ENCODE measurements at regions not wholly inside any gene's neighbourhood (a gene's known extent, or its start where the extent isn't known, plus 50 kb on each side); places are given as distances from the start of the nearest gene placed in this dataset.

DNA sequence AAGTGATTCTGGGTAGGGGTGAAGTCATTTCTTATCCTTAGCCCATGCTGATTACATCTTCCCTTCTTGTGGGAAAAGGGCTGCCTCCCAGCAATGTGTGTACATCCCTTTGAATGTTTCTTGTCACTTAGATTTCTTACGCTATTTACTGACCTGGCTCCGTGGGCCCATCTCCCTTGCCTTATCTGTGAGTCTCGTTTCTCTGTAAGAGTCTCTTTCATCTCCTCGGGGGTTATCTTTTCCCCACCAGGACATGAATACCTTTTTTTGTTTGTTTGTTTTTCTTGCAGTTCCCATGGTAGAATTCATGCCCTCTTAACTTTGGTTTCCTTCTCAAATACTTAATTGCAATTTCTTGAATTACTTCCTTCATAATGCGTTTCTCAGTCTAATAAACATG is 107.7 kb downstream of the BAMBI start:
- Histone ChIP-seq H3K27ac (ENCODE audit: low read depth, low read length, severe bottlenecking) (peak overlapping the region; percentile 44), H3K36me3 (ENCODE audit: control insufficient read depth, insufficient read depth, low read length) (no peaks in the 10 kb centered on the region), H3K4me1 (ENCODE audit: control insufficient read depth, insufficient read depth, low read length, poor library complexity, severe bottlenecking) (peaks cover 26% of the 10 kb centered on the region), H3K4me3 (ENCODE audit: extremely low read depth, insufficient read depth, low read length, poor library complexity, severe bottlenecking) (no peak overlapping the region), H3K9me3 (ENCODE audit: control insufficient read depth, low read length) (no peaks in the 10 kb centered on the region)
- WGBS, 2 experiments (ENCODE audit: insufficient coverage in 2 of 2): 37 to 39% methylated on average over 2 to 4 of the region's 5 CpGs

DNA sequence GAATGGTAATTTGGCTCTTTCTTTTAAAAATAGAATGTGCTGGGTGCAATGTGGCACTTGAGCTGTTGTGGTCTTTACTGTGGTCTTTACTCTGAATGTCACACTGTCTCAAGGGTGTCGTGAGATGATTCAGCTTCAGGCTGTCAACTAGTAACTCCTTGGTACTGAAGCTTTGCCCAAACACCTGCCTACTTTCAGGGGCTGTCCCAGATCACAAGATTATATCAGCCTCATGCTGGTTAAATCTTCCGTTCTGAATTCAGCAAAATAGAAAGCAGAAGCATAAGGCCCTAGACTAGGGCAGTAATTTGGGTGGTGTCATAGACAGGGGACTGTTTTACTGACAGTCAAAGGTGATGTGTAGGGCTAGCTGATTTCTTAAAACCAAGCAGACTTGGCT is 110.9 kb downstream of the BAMBI start:
- Histone ChIP-seq H3K27ac (ENCODE audit: low read depth, low read length, severe bottlenecking) (no peak overlapping the region), H3K36me3 (ENCODE audit: control insufficient read depth, insufficient read depth, low read length) (no peaks in the 10 kb centered on the region), H3K9me3 (ENCODE audit: control insufficient read depth, low read length) (no peaks in the 10 kb centered on the region), H3K4me1 (ENCODE audit: control insufficient read depth, insufficient read depth, low read length, poor library complexity, severe bottlenecking) (peaks cover 14% of the 10 kb centered on the region), H3K4me3 (ENCODE audit: extremely low read depth, insufficient read depth, low read length, poor library complexity, severe bottlenecking) (no peak overlapping the region)
- WGBS, 2 experiments (ENCODE audit: insufficient coverage in 2 of 2): 100% methylated on average over 2 of the region's 2 CpGs

DNA sequence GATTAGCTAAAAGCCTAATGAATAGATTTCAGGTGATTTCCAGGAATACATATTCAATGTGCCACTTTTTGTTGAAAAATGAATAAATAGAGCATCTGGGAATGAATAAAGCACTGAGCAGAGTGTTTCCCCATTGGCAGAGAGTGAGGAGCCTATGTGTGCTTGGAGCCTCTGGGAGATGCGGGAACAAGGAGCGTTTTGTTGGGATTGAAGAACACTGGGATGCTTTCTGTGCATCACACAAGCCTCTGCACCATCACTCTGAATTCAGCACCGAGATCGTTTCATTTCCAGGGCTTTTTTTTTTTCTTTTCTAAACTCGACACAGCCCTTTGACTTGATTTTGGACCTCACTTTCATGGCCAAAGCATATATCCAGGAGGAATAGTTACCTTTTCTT is 111.4 kb downstream of the BAMBI start:
- H3K27ac ChIP-seq (ENCODE audit: low read depth, low read length, severe bottlenecking): no peak overlapping the region
- H3K9me3 ChIP-seq (ENCODE audit: control insufficient read depth, low read length): no peaks in the 10 kb centered on the region
- no peak overlapping the region for H3K4me3 ChIP-seq (ENCODE audit: extremely low read depth, insufficient read depth, low read length, poor library complexity, severe bottlenecking)
- no peaks in the 10 kb centered on the region for H3K36me3 ChIP-seq (ENCODE audit: control insufficient read depth, insufficient read depth, low read length)
- H3K4me1 ChIP-seq (ENCODE audit: control insufficient read depth, insufficient read depth, low read length, poor library complexity, severe bottlenecking): peaks cover 11% of the 10 kb centered on the region
- WGBS, 2 experiments (ENCODE audit: insufficient coverage in 2 of 2): 91 to 100% methylated on average over 2 to 5 of the region's 5 CpGs

DNA sequence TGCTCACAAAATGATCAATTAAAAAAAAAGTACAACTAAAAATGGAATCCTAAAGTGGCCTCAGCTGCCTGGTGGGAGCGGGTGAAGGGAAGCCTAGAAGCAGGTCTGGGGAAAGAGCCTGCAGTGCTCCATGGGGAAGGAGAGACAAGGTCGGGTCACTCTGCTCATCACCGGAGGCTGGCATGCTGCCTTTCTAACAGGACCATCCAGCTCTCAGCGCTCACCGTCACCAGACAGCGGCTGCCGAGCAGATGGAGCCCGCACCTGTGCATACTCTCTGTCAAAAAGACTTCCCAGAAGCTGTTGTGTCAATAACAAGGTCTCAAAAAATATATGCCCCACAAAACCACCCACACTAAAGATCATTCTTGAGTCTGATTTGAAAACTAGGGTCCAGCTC is 112.8 kb downstream of the BAMBI start:
- no peaks in the 10 kb centered on the region for H3K9me3 ChIP-seq (ENCODE audit: control insufficient read depth, low read length)
- H3K4me1 ChIP-seq (ENCODE audit: control insufficient read depth, insufficient read depth, low read length, poor library complexity, severe bottlenecking): no peaks in the 10 kb centered on the region
- H3K4me3 ChIP-seq (ENCODE audit: extremely low read depth, insufficient read depth, low read length, poor library complexity, severe bottlenecking): no peak overlapping the region
- H3K36me3 ChIP-seq (ENCODE audit: control insufficient read depth, insufficient read depth, low read length): no peaks in the 10 kb centered on the region
- 91 to 92% methylated on average over 8 of the region's 8 CpGs for WGBS, 2 experiments (ENCODE audit: insufficient coverage in 2 of 2)
- H3K27ac ChIP-seq (ENCODE audit: low read depth, low read length, severe bottlenecking): no peak overlapping the region

DNA sequence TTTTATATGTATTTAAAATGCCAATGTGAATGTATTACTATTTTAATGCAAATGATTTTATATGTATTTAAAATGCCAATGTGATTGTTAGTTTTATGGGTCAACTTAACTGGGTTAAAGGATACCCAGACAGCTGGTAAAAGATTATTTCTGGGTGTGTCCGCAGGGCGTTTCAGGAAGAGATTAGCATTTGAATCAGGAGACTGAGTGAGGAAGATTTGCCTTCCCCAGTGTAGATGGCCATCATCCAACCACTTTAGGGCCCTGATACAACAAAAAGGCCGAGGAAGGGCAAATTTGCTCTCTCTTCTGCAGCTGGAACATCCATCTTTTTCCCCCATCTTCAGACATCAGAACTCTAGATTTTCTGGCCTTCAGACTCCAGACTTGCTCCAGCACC is 116.2 kb downstream of the BAMBI start:
- H3K4me1 ChIP-seq (ENCODE audit: control insufficient read depth, insufficient read depth, low read length, poor library complexity, severe bottlenecking): peaks cover 12% of the 10 kb centered on the region
- H3K36me3 ChIP-seq (ENCODE audit: control insufficient read depth, insufficient read depth, low read length): no peaks in the 10 kb centered on the region
- H3K27ac ChIP-seq (ENCODE audit: low read depth, low read length, severe bottlenecking): no peak overlapping the region
- 64 to 71% methylated on average over 1 to 3 of the region's 3 CpGs for WGBS, 2 experiments (ENCODE audit: insufficient coverage in 2 of 2)
- no peaks in the 10 kb centered on the region for H3K9me3 ChIP-seq (ENCODE audit: control insufficient read depth, low read length)
- H3K4me3 ChIP-seq (ENCODE audit: extremely low read depth, insufficient read depth, low read length, poor library complexity, severe bottlenecking): no peak overlapping the region

GRCh38 chr10:28794986-28795385 is 117.7 kb downstream of the BAMBI start:
- Histone ChIP-seq H3K4me1 (ENCODE audit: control insufficient read depth, insufficient read depth, low read length, poor library complexity, severe bottlenecking) (peaks cover 13% of the 10 kb centered on the region), H3K27ac (ENCODE audit: low read depth, low read length, severe bottlenecking) (no peak overlapping the region), H3K4me3 (ENCODE audit: extremely low read depth, insufficient read depth, low read length, poor library complexity, severe bottlenecking) (no peak overlapping the region), H3K36me3 (ENCODE audit: control insufficient read depth, insufficient read depth, low read length) (no peaks in the 10 kb centered on the region), H3K9me3 (ENCODE audit: control insufficient read depth, low read length) (no peaks in the 10 kb centered on the region)
- WGBS, 2 experiments (ENCODE audit: insufficient coverage in 2 of 2): 67 to 94% methylated on average over 1 to 2 of the region's 3 CpGs

- H3K4me3 ChIP-seq (ENCODE audit: extremely low read depth, insufficient read depth, low read length, poor library complexity, severe bottlenecking): no peak overlapping the region
- H3K36me3 ChIP-seq (ENCODE audit: control insufficient read depth, insufficient read depth, low read length): no peaks in the 10 kb centered on the region
- 95 to 99% methylated on average over 13 to 16 of the region's 23 CpGs for WGBS, 2 experiments (ENCODE audit: insufficient coverage in 2 of 2)
- H3K4me1 ChIP-seq (ENCODE audit: control insufficient read depth, insufficient read depth, low read length, poor library complexity, severe bottlenecking): peaks cover 20% of the 10 kb centered on the region
- no peaks in the 10 kb centered on the region for H3K9me3 ChIP-seq (ENCODE audit: control insufficient read depth, low read length)
- H3K27ac ChIP-seq (ENCODE audit: low read depth, low read length, severe bottlenecking): no peak overlapping the region
Observed at GRCh38 chr10:28796606-28797512, 119.5 kb downstream of the BAMBI start.

DNA sequence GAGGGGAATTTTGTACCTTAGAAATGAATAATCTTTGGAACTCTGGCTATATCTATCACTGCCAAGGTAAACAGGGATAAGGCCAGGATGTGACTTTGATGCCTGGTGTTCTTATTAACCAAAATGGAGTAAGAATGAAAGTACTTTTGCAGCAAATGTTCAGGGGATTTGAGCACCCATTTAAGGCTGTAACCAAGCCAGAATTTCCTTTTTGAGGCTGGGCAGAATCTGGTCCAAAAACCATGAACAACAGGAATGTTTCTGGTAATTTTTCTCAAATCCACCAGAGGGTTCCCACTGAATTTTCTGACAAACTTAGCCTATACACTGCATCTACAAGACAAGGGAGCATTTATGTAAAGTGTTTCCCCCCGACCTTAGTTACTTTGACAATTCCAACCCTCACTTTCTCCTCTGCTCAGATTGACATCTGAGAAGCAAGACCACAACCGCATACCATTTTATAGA is 120.6 kb downstream of the BAMBI start:
- 29 to 60% methylated on average over 1 of the region's 2 CpGs for WGBS, 2 experiments (ENCODE audit: insufficient coverage in 2 of 2)
- H3K9me3 ChIP-seq (ENCODE audit: control insufficient read depth, low read length): no peaks in the 10 kb centered on the region
- peak overlapping the region; percentile 3 for H3K27ac ChIP-seq (ENCODE audit: low read depth, low read length, severe bottlenecking)
- H3K4me1 ChIP-seq (ENCODE audit: control insufficient read depth, insufficient read depth, low read length, poor library complexity, severe bottlenecking): peaks cover 20% of the 10 kb centered on the region
- no peaks in the 10 kb centered on the region for H3K36me3 ChIP-seq (ENCODE audit: control insufficient read depth, insufficient read depth, low read length)
- H3K4me3 ChIP-seq (ENCODE audit: extremely low read depth, insufficient read depth, low read length, poor library complexity, severe bottlenecking): no peak overlapping the region

- no peak overlapping the region for H3K4me3 ChIP-seq (ENCODE audit: extremely low read depth, insufficient read depth, low read length, poor library complexity, severe bottlenecking)
- WGBS, 2 experiments (ENCODE audit: insufficient coverage in 2 of 2): 100% methylated on average over 3 of the region's 4 CpGs
- H3K27ac ChIP-seq (ENCODE audit: low read depth, low read length, severe bottlenecking): peak overlapping the region; percentile 3
- H3K9me3 ChIP-seq (ENCODE audit: control insufficient read depth, low read length): no peaks in the 10 kb centered on the region
- no peaks in the 10 kb centered on the region for H3K36me3 ChIP-seq (ENCODE audit: control insufficient read depth, insufficient read depth, low read length)
- H3K4me1 ChIP-seq (ENCODE audit: control insufficient read depth, insufficient read depth, low read length, poor library complexity, severe bottlenecking): peaks cover 20% of the 10 kb centered on the region
Observed at GRCh38 chr10:28798428-28798955, 121.2 kb downstream of the BAMBI start.

- H3K36me3 ChIP-seq (ENCODE audit: control insufficient read depth, insufficient read depth, low read length): no peaks in the 10 kb centered on the region
- WGBS, 2 experiments (ENCODE audit: insufficient coverage in 2 of 2): 75% methylated on average over 1 of the region's 2 CpGs; no CpG with 5 or more reads in 1 of the 2 experiments
Observed at GRCh38 chr10:28798964-28799363, 121.6 kb downstream of the BAMBI start.

DNA sequence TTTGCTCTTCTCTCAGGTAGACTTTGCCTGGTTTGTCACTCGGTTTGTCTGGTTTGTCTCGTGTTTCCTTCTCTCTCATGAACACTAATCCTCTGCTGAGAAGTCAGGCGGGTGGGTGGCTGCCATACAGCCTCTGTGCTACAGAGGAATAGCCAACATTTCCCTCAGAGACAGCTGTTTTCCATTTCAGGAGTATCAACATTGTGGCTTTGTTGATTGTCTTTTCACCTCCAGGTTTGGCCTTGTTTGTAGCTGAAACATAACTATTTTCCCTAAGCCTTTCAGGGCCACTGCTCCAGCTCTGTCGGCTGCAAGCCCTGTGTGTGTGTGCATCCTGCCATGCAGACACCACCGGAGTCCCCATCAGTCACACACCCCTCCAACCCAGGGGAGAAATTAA is 122.8 kb downstream of the BAMBI start:
- 67 to 91% methylated on average over 4 of the region's 5 CpGs for WGBS, 2 experiments (ENCODE audit: insufficient coverage in 2 of 2)
- Histone ChIP-seq H3K9me3 (ENCODE audit: control insufficient read depth, low read length) (no peaks in the 10 kb centered on the region), H3K4me3 (ENCODE audit: extremely low read depth, insufficient read depth, low read length, poor library complexity, severe bottlenecking) (no peak overlapping the region), H3K4me1 (ENCODE audit: control insufficient read depth, insufficient read depth, low read length, poor library complexity, severe bottlenecking) (peaks cover 20% of the 10 kb centered on the region), H3K27ac (ENCODE audit: low read depth, low read length, severe bottlenecking) (peak overlapping the region; percentile 47), H3K36me3 (ENCODE audit: control insufficient read depth, insufficient read depth, low read length) (no peaks in the 10 kb centered on the region)

More at GRCh38 chr10:28798964-28799363, 121.6 kb downstream of the BAMBI start:
- H3K9me3 ChIP-seq (ENCODE audit: control insufficient read depth, low read length): no peaks in the 10 kb centered on the region
- H3K4me1 ChIP-seq (ENCODE audit: control insufficient read depth, insufficient read depth, low read length, poor library complexity, severe bottlenecking): peaks cover 20% of the 10 kb centered on the region
- no peak overlapping the region for H3K27ac ChIP-seq (ENCODE audit: low read depth, low read length, severe bottlenecking)
- no peak overlapping the region for H3K4me3 ChIP-seq (ENCODE audit: extremely low read depth, insufficient read depth, low read length, poor library complexity, severe bottlenecking)
